PC-3 (cell line): ENCODE measurements at regions not wholly inside any gene's neighbourhood (a gene's known extent, or its start where the extent isn't known, plus 50 kb on each side); places are given as distances from the start of the nearest gene placed in this dataset.

Source experiments
- ATAC-seq: fragments of 200-7000 bp; cut with Tn5 transposase; 2 replicates; pipeline ENCODE4 v1.9.1; 2020; ENCODE audit warnings: mild to moderate bottlenecking, moderate library complexity
- BruUV-seq: library from RNA; stranded (reverse); fragments of 400-500 nt; replicated peaks from 2 replicates; lab custom pipeline; 2021; lab: Mats Ljungman, UMichigan
- CTCF ChIA-PET: fragments of 300-600 bp; sonication (Branson Sonifier 250); formaldehyde crosslinking; loops from one replicate; lab custom pipeline; 2022; ENCODE audit warnings: antibody characterized with exemption; lab: Charles Lee
- POLR2A ChIA-PET: fragments of 300-600 bp; sonication (Branson Sonifier 250); formaldehyde crosslinking; loops from one replicate; lab custom pipeline; 2022; ENCODE audit warnings: antibody characterized with exemption; ENCODE audit not compliant: unreplicated experiment; lab: Charles Lee
- DNase-seq: peaks from one replicate; pipeline ENCODE4 v3.0.0-alpha.2; 2015
- H2AFZ ChIP-seq: fragments of 300-600 bp; sonication (generic); 2 replicates; pipeline ENCODE4 v1.6.0; 2016; ENCODE audit warnings: antibody characterized with exemption, low read length
- H3F3A ChIP-seq: fragments of 300-600 bp; sonication (generic); one replicate; pipeline ENCODE4 v1.6.0; 2017; ENCODE audit warnings: antibody characterized with exemption, low read length, control low read depth, mild to moderate bottlenecking; ENCODE audit not compliant: unreplicated experiment
- H3K27ac ChIP-seq: fragments of 300-600 bp; sonication (generic); 2 replicates; pipeline ENCODE4 v1.5.1; 2016; ENCODE audit warnings: mild to moderate bottlenecking, low read length
- H3K27me3 ChIP-seq: fragments of 300-600 bp; sonication (generic); 2 replicates; pipeline ENCODE4 v1.6.1; 2016; ENCODE audit warnings: low read length, mixed read lengths
- H3K36me3 ChIP-seq: fragments of 300-600 bp; sonication (generic); 2 replicates; pipeline ENCODE4 v1.6.1; 2016; ENCODE audit warnings: low read depth, mixed run types, low read length, mixed read lengths
- H3K4me1 ChIP-seq: fragments of 300-600 bp; sonication (generic); 2 replicates; pipeline ENCODE4 v1.5.1; 2016; ENCODE audit warnings: low read length; ENCODE audit not compliant: insufficient read depth
- H3K4me2 ChIP-seq: fragments of 300-600 bp; sonication (generic); 2 replicates; pipeline ENCODE4 v1.6.0; 2016; ENCODE audit warnings: low read length
- H3K4me3 ChIP-seq: fragments of 300-600 bp; sonication (generic); 2 replicates; pipeline ENCODE4 v1.5.1; 2016; ENCODE audit warnings: mild to moderate bottlenecking, low read length, mixed read lengths
- H3K79me2 ChIP-seq: fragments of 300-600 bp; sonication (generic); 2 replicates; pipeline ENCODE4 v1.6.1; 2017; ENCODE audit warnings: low read length, mixed read lengths
- H3K9ac ChIP-seq: fragments of 300-600 bp; sonication (generic); 2 replicates; pipeline ENCODE4 v1.6.0; 2016; ENCODE audit warnings: mild to moderate bottlenecking, low read length
- H3K9me2 ChIP-seq: fragments of 300-600 bp; sonication (generic); replicated peaks from 2 replicates; pipeline ENCODE4 v1.6.1; 2016; ENCODE audit warnings: mixed run types, low read length, mixed read lengths
- H3K9me3 ChIP-seq: fragments of 300-600 bp; sonication (generic); 2 replicates; pipeline ENCODE4 v1.6.1; 2016; ENCODE audit warnings: low read length, mixed read lengths
- H4K20me1 ChIP-seq: fragments of 300-600 bp; sonication (generic); 2 replicates; pipeline ENCODE4 v1.6.1; 2016; ENCODE audit warnings: low read length, mixed read lengths
- EZH2 ChIP-seq: fragments of 300-600 bp; sonication (generic); IDR thresholded peaks from one replicate; pipeline ENCODE4 v1.6.1; 2017; ENCODE audit warnings: antibody characterized with exemption, mild to moderate bottlenecking, low read length; ENCODE audit not compliant: unreplicated experiment
- EZH2phosphoT487 ChIP-seq: fragments of 300-600 bp; sonication (generic); IDR thresholded peaks from 2 replicates; pipeline ENCODE4 v1.6.1; 2018; ENCODE audit warnings: mild to moderate bottlenecking, antibody characterized with exemption, low read length, borderline replicate concordance
- intact Hi-C: fragments of 100-400 bp; cut with micrococcal nuclease; formaldehyde crosslinking; loops from 2 replicates; pipeline ENCODE4 v1.9.0; 2023
- TF ChIP-seq, protein P1 (sequence below): fragments of 300-600 bp; sonication (generic); conservative IDR thresholded peaks from 2 replicates; pipeline ENCODE4 v1.5.1; 2017; ENCODE audit warnings: antibody characterized with exemption, low read depth, mild to moderate bottlenecking, low read length

DNA sequence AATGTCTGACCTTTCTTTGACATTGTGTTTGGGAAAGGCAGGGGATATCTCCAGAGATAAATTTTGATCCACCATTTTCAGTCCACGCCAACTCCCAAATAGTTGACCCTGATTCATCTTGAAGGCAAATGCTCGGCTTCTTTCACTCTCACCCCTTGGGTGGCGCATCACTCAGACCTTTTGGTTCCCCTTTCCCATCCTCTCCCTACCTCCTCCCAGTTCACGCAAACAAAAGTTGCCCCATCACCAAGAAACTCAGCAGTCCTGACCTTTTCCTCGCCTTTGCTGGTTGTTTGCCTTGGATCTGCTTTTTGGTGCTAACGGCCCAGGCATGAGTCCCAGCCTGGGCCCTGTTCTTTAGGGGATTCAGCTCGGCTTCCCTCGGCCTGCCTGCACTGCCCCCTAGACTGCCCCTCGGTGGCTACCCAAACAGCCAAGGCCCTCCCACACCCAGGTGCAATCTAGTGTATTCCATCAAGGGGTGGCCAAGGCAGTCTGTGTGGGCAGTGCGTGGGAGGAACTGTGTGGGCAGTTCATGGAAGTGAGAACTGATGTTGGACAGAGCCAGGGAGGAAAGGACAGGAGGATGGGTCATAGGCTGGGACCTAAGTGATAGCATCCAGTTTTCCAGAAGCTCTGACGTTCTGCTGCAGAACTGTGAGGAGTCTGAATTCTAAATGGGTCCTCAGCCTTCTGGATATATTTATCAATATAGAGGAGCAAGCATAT, 255.7 kb downstream of the DLEU7 start:
- no peak for TF ChIP-seq EZH2
- no peak for TF ChIP-seq EZH2phosphoT487
- TF ChIP-seq, protein P1, sequence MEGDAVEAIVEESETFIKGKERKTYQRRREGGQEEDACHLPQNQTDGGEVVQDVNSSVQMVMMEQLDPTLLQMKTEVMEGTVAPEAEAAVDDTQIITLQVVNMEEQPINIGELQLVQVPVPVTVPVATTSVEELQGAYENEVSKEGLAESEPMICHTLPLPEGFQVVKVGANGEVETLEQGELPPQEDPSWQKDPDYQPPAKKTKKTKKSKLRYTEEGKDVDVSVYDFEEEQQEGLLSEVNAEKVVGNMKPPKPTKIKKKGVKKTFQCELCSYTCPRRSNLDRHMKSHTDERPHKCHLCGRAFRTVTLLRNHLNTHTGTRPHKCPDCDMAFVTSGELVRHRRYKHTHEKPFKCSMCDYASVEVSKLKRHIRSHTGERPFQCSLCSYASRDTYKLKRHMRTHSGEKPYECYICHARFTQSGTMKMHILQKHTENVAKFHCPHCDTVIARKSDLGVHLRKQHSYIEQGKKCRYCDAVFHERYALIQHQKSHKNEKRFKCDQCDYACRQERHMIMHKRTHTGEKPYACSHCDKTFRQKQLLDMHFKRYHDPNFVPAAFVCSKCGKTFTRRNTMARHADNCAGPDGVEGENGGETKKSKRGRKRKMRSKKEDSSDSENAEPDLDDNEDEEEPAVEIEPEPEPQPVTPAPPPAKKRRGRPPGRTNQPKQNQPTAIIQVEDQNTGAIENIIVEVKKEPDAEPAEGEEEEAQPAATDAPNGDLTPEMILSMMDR: no peak
- Histone ChIP-seq H3K4me3 (no peak overlapping the region), H3K79me2 (no peaks in the 10 kb centered on the region), H3K4me1 (peaks cover 24% of the 10 kb centered on the region; the same call in 1 of the 2 replicates), H3F3A (no peaks in the 10 kb centered on the region), H3K9me3 (no peaks in the 10 kb centered on the region), H3K27ac (no peak overlapping the region), H3K36me3 (no peaks in the 10 kb centered on the region), H4K20me1 (no peaks in the 10 kb centered on the region), H2AFZ (no peak overlapping the region), H3K9ac (no peak overlapping the region), H3K4me2 (no peak overlapping the region), H3K27me3 (no peaks in the 10 kb centered on the region), H3K9me2 (no peaks in the 10 kb centered on the region)
- ChIA-PET POLR2A (no interaction called here), CTCF (no interaction called here)
- BruUV-seq: no TSS peak
- DNase-seq (no peak), ATAC-seq (no peak)
- intact Hi-C loops: no loop called here

DNA sequence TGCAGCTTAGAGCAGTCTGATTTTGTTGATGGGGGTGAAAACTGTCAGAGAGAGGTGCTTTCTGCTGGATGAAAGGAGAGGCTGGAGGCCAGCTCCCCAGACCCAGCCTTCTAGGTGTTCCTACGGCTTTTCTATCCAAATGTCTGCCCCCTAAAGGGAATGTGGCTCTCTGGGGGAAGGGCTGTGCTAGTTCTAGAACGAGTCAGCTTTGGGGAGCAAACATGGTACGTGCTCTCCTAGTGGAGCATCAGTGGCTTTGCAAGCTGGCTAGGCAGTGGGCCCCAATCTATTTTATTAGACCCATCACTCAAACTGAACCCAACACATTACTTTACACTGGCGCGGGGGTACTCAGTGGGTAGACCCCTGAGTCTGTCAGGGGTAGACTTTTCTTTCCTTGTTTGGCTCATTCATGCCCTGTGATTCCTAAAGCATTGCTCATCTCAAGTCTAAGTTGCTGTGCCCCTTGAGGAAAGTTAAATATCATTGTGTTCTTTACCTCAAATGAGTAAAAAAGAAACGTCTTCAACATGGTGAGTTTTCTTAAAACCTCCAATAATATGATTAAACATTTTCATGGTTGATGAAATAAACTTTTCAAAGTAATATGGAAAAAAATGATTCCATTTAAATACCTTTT, 254.9 kb downstream of the DLEU7 start:
- H3K36me3 ChIP-seq: no peaks in the 10 kb centered on the region
- no peaks in the 10 kb centered on the region for H3K79me2 ChIP-seq
- DNase-seq (no peak), ATAC-seq (no peak)
- H3K9ac ChIP-seq: no peak overlapping the region
- ChIA-PET CTCF (no interaction called here), POLR2A (no interaction called here)
- TF ChIP-seq EZH2 (no peak), EZH2phosphoT487 (no peak)
- TF ChIP-seq, protein P1: no peak
- peaks cover 27% of the 10 kb centered on the region; the same call in 1 of the 2 replicates for H3K4me1 ChIP-seq
- H3K9me2 ChIP-seq: no peaks in the 10 kb centered on the region
- no peak overlapping the region; the same call in 1 of the 2 replicates for H3K27ac ChIP-seq
- H3K4me2 ChIP-seq: peak overlapping the region; percentile 15; the same call in 1 of the 2 replicates
- intact Hi-C loops: loop anchor here (1.0 kb wide), 1 partner anchor 29 kb away; no protein-coding TSS in a partner anchor
- BruUV-seq: no TSS peak
- no peaks in the 10 kb centered on the region for H3K9me3 ChIP-seq
- H3F3A ChIP-seq: no peaks in the 10 kb centered on the region
- no peaks in the 10 kb centered on the region for H3K27me3 ChIP-seq
- no peak overlapping the region for H3K4me3 ChIP-seq
- H2AFZ ChIP-seq: no peak overlapping the region
- no peaks in the 10 kb centered on the region for H4K20me1 ChIP-seq
